ENCODE measurements at regions not wholly inside any gene's neighbourhood (a gene's known extent, or its start where the extent isn't known, plus 50 kb on each side); places are given as distances from the start of the nearest gene placed in this dataset.

DNA sequence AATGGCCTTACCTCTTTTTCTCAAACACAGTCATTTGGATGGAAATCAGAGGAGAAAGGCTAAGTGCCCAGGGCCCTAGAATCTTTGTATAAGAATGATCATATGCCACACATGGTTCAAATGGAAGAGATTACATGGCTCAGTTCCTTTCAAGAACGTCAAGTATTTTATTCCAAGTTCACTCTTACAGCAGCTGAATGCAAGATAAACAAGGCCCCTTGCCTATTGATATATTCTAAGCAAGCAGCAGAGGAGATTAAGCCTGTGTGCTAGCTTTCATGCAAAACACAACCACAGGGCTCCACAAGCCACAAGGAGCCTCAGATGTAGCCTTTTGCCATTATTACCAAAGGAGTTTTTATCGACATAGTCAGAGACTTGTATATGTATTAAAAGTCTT, 55.3 kb upstream of the SLCO6A1 start:
- H3K9me2 ChIP-seq (ENCODE audit: insufficient read depth), result no peaks in the 10 kb centered on the region
- in situ Hi-C loops (cut with MboI), result no loop called here

DNA sequence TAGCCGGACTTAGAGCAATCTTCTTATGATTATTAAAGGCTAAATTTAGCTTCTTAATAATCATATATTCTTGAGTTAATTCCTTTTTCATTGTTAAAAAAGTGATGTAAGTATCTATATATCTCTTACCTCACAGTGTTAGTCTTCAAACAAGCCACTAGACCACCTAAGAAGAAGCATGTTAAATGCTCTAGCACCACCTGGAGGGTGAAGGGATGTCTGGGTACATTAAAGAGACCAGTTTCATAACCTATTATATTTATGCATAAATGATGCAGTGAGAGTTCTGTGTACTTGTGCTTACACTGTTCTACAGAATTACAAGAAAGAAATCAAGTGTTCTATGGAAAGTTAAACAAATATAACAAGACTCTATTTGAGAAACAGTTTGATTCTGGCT, 55.9 kb upstream of the SLCO6A1 start:
- H3K4me2 ChIP-seq (ENCODE audit: unreplicated experiment), result no peak overlapping the region
- no peak for TF ChIP-seq EZH2phosphoT487 (IDR thresholded peaks at IDR 0.05; ENCODE audit: insufficient read depth, low read depth)
- no peak for TF ChIP-seq EZH2 (IDR thresholded peaks at IDR 0.05; ENCODE audit: insufficient read depth, poor library complexity, severe bottlenecking)

More for the DNA sequence above, 55.3 kb upstream of the SLCO6A1 start:
- H3K27ac ChIP-seq, result no peak overlapping the region
- no peaks in the 10 kb centered on the region for H3K9me3 ChIP-seq (ENCODE audit: low read depth)
- no peaks in the 10 kb centered on the region for H3K79me2 ChIP-seq (ENCODE audit: insufficient read depth)
- H3K36me3 ChIP-seq (ENCODE audit: low read depth), result no peaks in the 10 kb centered on the region
- no peak overlapping the region for H3K4me3 ChIP-seq
- H3F3A ChIP-seq (ENCODE audit: insufficient read depth), result no peaks in the 10 kb centered on the region
- no peaks in the 10 kb centered on the region for H3K4me1 ChIP-seq (ENCODE audit: insufficient read depth)
- H3K9ac ChIP-seq, result no peak overlapping the region
- no peak overlapping the region for H3K4me2 ChIP-seq (ENCODE audit: unreplicated experiment)
- no peak overlapping the region for H2AFZ ChIP-seq
- WGBS, 2 experiments (ENCODE audit: low coverage in 1 of 2, low lambda C conversion rate in 2 of 2, missing lambda C conversion rate in 2 of 2), result 7 to 23% methylated on average over 2 of the region's 2 CpGs
- no peaks in the 10 kb centered on the region for H3K27me3 ChIP-seq (replicated peaks; ENCODE audit: insufficient read depth)
- no peak for TF ChIP-seq EZH2phosphoT487 (IDR thresholded peaks at IDR 0.05; ENCODE audit: insufficient read depth, low read depth)
- TF ChIP-seq EZH2 (IDR thresholded peaks at IDR 0.05; ENCODE audit: insufficient read depth, poor library complexity, severe bottlenecking), result no peak
- no peaks in the 10 kb centered on the region for H4K20me1 ChIP-seq (ENCODE audit: insufficient read depth)
- no peak for DNase-seq

DNA sequence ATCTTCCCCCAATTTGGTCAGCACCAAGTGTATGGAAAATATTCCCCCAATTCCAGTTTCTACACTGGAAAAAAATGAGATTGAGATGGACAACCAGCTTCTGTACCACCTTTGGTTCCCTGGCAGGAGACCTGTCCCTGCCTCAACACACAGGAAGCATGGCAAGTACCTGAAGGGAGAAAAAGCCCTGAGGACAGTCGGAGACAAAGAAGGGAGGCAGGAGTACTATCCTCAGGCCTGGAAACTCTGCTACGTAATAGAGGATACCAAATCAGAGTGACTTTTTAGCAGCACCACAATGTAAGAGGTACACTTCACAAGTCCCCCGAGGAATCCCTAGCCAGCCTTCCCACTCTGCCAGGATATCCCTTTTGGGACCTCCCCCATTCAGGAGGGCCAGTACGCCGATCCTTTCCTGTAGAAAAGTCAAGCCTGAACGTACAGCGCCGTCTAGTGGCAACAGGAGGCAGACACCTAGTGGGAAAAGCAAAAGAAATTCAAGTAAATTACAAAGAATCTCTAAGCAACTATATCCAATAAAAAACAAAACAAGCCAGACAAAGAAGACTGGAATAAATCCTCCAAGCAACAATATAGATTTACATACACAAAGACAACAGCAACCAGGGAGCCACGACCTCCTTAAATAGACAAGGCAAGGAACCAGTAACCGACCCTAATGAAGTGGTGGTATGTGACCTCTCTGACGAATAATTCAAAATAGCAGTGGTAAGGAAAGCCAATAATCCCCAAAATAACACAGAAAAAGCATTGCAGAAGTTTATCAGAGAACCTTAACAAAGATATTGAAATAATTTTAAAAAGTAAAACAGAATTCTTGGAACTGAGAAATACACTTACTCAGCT, 63.3 kb upstream of the SLCO6A1 start:
- Histone ChIP-seq H3K36me3 (ENCODE audit: low read depth) (no peaks in the 10 kb centered on the region), H3K4me2 (ENCODE audit: unreplicated experiment) (no peak overlapping the region), H4K20me1 (ENCODE audit: insufficient read depth) (no peaks in the 10 kb centered on the region), H3F3A (ENCODE audit: insufficient read depth) (no peaks in the 10 kb centered on the region), H3K9me3 (ENCODE audit: low read depth) (no peaks in the 10 kb centered on the region), H3K9me2 (ENCODE audit: insufficient read depth) (no peaks in the 10 kb centered on the region), H3K27me3 (replicated peaks; ENCODE audit: insufficient read depth) (no peaks in the 10 kb centered on the region; the same call in 1 of the 2 replicates), H3K9ac (no peak overlapping the region), H3K27ac (no peak overlapping the region), H2AFZ (no peak overlapping the region), H3K4me1 (ENCODE audit: insufficient read depth) (peaks cover 3% of the 10 kb centered on the region; the same call in 1 of the 2 replicates), H3K4me3 (no peak overlapping the region), H3K79me2 (ENCODE audit: insufficient read depth) (no peaks in the 10 kb centered on the region)
- WGBS, 2 experiments (ENCODE audit: low coverage in 1 of 2, low lambda C conversion rate in 2 of 2, missing lambda C conversion rate in 2 of 2), result 38 to 39% methylated on average over 11 of the region's 11 CpGs
- DNase-seq, result peak; percentile 48
- TF ChIP-seq EZH2phosphoT487 (IDR thresholded peaks at IDR 0.05; ENCODE audit: insufficient read depth, low read depth) (no peak), EZH2 (IDR thresholded peaks at IDR 0.05; ENCODE audit: insufficient read depth, poor library complexity, severe bottlenecking) (no peak)
- in situ Hi-C loops (cut with MboI), result loop anchor here (10.0 kb wide), 1 partner anchor 483 kb away; no protein-coding TSS in a partner anchor

More for the DNA sequence above, 55.9 kb upstream of the SLCO6A1 start:
- 37 to 39% methylated on average over 1 of the region's 1 CpG for WGBS, 2 experiments (ENCODE audit: low coverage in 1 of 2, low lambda C conversion rate in 2 of 2, missing lambda C conversion rate in 2 of 2)
- Histone ChIP-seq H3K9ac (no peak overlapping the region), H3K36me3 (ENCODE audit: low read depth) (no peaks in the 10 kb centered on the region), H4K20me1 (ENCODE audit: insufficient read depth) (no peaks in the 10 kb centered on the region), H3K27ac (no peak overlapping the region), H3K4me3 (no peak overlapping the region), H3K27me3 (replicated peaks; ENCODE audit: insufficient read depth) (no peaks in the 10 kb centered on the region), H3K9me2 (ENCODE audit: insufficient read depth) (no peaks in the 10 kb centered on the region), H3K9me3 (ENCODE audit: low read depth) (no peaks in the 10 kb centered on the region), H3K4me1 (ENCODE audit: insufficient read depth) (no peaks in the 10 kb centered on the region), H3F3A (ENCODE audit: insufficient read depth) (no peaks in the 10 kb centered on the region), H3K79me2 (ENCODE audit: insufficient read depth) (no peaks in the 10 kb centered on the region), H2AFZ (no peak overlapping the region)
- DNase-seq, result no peak
- in situ Hi-C loops (cut with MboI), result no loop called here

DNA sequence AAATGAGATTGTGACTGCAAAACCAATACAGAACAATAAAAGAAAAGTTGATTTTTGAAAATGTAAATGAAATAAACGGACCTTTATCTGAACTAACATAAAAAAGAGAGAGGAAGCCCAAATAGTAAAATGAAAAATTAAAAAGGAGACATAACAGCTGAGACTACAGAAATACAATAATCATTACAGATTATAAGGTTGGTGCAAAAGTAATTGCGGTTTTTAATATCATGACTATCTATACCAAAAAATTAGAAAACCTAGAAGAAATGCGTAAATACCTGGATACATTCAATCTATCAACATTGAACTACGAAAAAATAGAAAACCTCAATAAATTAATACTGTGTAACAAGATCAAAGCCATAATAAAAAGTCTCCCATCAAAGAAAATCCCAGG, 71.9 kb upstream of the SLCO6A1 start:
- Histone ChIP-seq H3F3A (ENCODE audit: insufficient read depth) (no peaks in the 10 kb centered on the region), H3K4me1 (ENCODE audit: insufficient read depth) (no peaks in the 10 kb centered on the region), H3K36me3 (ENCODE audit: low read depth) (no peaks in the 10 kb centered on the region), H3K9me2 (ENCODE audit: insufficient read depth) (no peaks in the 10 kb centered on the region), H3K27ac (no peak overlapping the region), H3K4me2 (ENCODE audit: unreplicated experiment) (no peak overlapping the region), H3K9me3 (ENCODE audit: low read depth) (no peaks in the 10 kb centered on the region), H4K20me1 (ENCODE audit: insufficient read depth) (no peaks in the 10 kb centered on the region), H2AFZ (no peak overlapping the region), H3K27me3 (replicated peaks; ENCODE audit: insufficient read depth) (no peaks in the 10 kb centered on the region; the same call in 1 of the 2 replicates), H3K9ac (no peak overlapping the region), H3K4me3 (no peak overlapping the region), H3K79me2 (ENCODE audit: insufficient read depth) (no peaks in the 10 kb centered on the region)
- in situ Hi-C loops (cut with MboI), result no loop called here
- no peak for DNase-seq
- 13 to 18% methylated on average over 4 of the region's 4 CpGs for WGBS, 2 experiments (ENCODE audit: low coverage in 1 of 2, low lambda C conversion rate in 2 of 2, missing lambda C conversion rate in 2 of 2)
- TF ChIP-seq EZH2phosphoT487 (IDR thresholded peaks at IDR 0.05; ENCODE audit: insufficient read depth, low read depth), result no peak
- no peak for TF ChIP-seq EZH2 (IDR thresholded peaks at IDR 0.05; ENCODE audit: insufficient read depth, poor library complexity, severe bottlenecking)
